H9 (cell line): ENCODE measurements at regions not wholly inside any gene's neighbourhood (a gene's known extent, or its start where the extent isn't known, plus 50 kb on each side); places are given as distances from the start of the nearest gene placed in this dataset.

ENCODE experiments used
- DNase-seq: peaks from one replicate; pipeline ENCODE4 v3.0.0-alpha.2; 2017
- H2AFZ ChIP-seq: one replicate; pipeline ENCODE4 v1.6.1; 2013; ENCODE audit warnings: mild to moderate bottlenecking, low read length, control low read depth, moderate library complexity
- H2AK5ac ChIP-seq: 2 replicates; pipeline ENCODE4 v1.6.1; 2013; ENCODE audit warnings: low read length, control low read depth, mixed read lengths; ENCODE audit not compliant: insufficient read length
- H2BK120ac ChIP-seq: one replicate; pipeline ENCODE4 v1.6.1; 2013; ENCODE audit warnings: low read depth, mild to moderate bottlenecking, low read length, control low read depth, inconsistent platforms; ENCODE audit not compliant: poor library complexity, severe bottlenecking
- H2BK12ac ChIP-seq: 2 replicates; pipeline ENCODE4 v1.6.1; 2013; ENCODE audit warnings: low read length, control low read depth, mixed read lengths, low read depth; ENCODE audit not compliant: insufficient read length
- H2BK15ac ChIP-seq: 2 replicates; pipeline ENCODE4 v1.6.1; 2013; ENCODE audit warnings: low read depth, low read length, control low read depth
- H2BK20ac ChIP-seq: one replicate; pipeline ENCODE4 v1.6.1; 2013; ENCODE audit warnings: low read depth, mild to moderate bottlenecking, low read length, control low read depth, inconsistent platforms; ENCODE audit not compliant: poor library complexity, severe bottlenecking
- H2BK5ac ChIP-seq: 2 replicates; pipeline ENCODE4 v1.6.1; 2013; ENCODE audit warnings: low read length, control low read depth, mixed read lengths; ENCODE audit not compliant: insufficient read length
- H3K14ac ChIP-seq: 2 replicates; pipeline ENCODE4 v1.6.1; 2013; ENCODE audit warnings: low read length, control low read depth; ENCODE audit not compliant: insufficient read depth
- H3K18ac ChIP-seq: 2 replicates; pipeline ENCODE4 v1.6.1; 2013; ENCODE audit warnings: low read depth, mild to moderate bottlenecking, mixed read lengths, low read length, control low read depth; ENCODE audit not compliant: insufficient read length
- H3K23ac ChIP-seq: 2 replicates; pipeline ENCODE4 v1.6.1; 2013; ENCODE audit warnings: low read length, control low read depth, mixed read lengths, low read depth; ENCODE audit not compliant: insufficient read length
- H3K23me2 ChIP-seq: 2 replicates; pipeline ENCODE4 v1.6.1; 2013; ENCODE audit warnings: low read depth, mild to moderate bottlenecking, mixed read lengths, low read length, control low read depth; ENCODE audit not compliant: insufficient read length, poor library complexity, severe bottlenecking
- H3K27ac ChIP-seq: 2 replicates; pipeline ENCODE4 v1.5.1; 2013; ENCODE audit warnings: low read length, control low read depth, mixed read lengths, low read depth; ENCODE audit not compliant: insufficient read length
- H3K27me3 ChIP-seq: 2 replicates; pipeline ENCODE4 v1.6.1; 2013; ENCODE audit warnings: low read length, control low read depth, inconsistent platforms; ENCODE audit not compliant: insufficient read depth
- H3K4ac ChIP-seq: 2 replicates; pipeline ENCODE4 v1.6.1; 2013; ENCODE audit warnings: low read depth, mild to moderate bottlenecking, control low read depth, inconsistent platforms, low read length, moderate library complexity
- H3K4me1 ChIP-seq: 2 replicates; pipeline ENCODE4 v1.6.1; 2013; ENCODE audit warnings: low read length, control low read depth, inconsistent platforms; ENCODE audit not compliant: insufficient read depth
- H3K4me2 ChIP-seq: 2 replicates; pipeline ENCODE4 v1.6.1; 2013; ENCODE audit warnings: low read length, control low read depth, mixed read lengths; ENCODE audit not compliant: insufficient read length, insufficient read depth
- H3K56ac ChIP-seq: 2 replicates; pipeline ENCODE4 v1.6.1; 2013; ENCODE audit warnings: low read depth, mild to moderate bottlenecking, mixed read lengths, low read length, control low read depth; ENCODE audit not compliant: insufficient read length
- H3K79me1 ChIP-seq: 2 replicates; pipeline ENCODE4 v1.6.1; 2013; ENCODE audit warnings: low read depth, mild to moderate bottlenecking, moderate library complexity, low read length, control low read depth, inconsistent platforms; ENCODE audit not compliant: insufficient read depth, poor library complexity, severe bottlenecking
- H3K79me2 ChIP-seq: 2 replicates; pipeline ENCODE4 v1.6.1; 2013; ENCODE audit warnings: low read length, control low read depth, inconsistent platforms; ENCODE audit not compliant: insufficient read depth
- H3K9ac ChIP-seq: 2 replicates; pipeline ENCODE4 v1.6.1; 2013; ENCODE audit warnings: low read length, control low read depth, mixed read lengths; ENCODE audit not compliant: insufficient read length; ENCODE audit errors: extremely low read depth
- H3K9me3 ChIP-seq: one replicate; pipeline ENCODE4 v1.6.1; 2013; ENCODE audit warnings: low read depth, low read length, inconsistent platforms; ENCODE audit not compliant: control insufficient read depth
- H3T11ph ChIP-seq: one replicate; pipeline ENCODE4 v1.6.1; 2013; ENCODE audit warnings: mild to moderate bottlenecking, low read length, control low read depth, inconsistent platforms
- H4K20me1 ChIP-seq: one replicate; pipeline ENCODE4 v1.6.1; 2013; ENCODE audit not compliant: control insufficient read depth, insufficient read length, insufficient read depth
- H4K5ac ChIP-seq: 2 replicates; pipeline ENCODE4 v1.6.1; 2013; ENCODE audit warnings: low read depth, mild to moderate bottlenecking, mixed read lengths, low read length, control low read depth; ENCODE audit not compliant: insufficient read length
- H4K8ac ChIP-seq: replicated peaks from 2 replicates; pipeline ENCODE4 v1.6.1; 2013; ENCODE audit warnings: low read length, control low read depth, mixed read lengths, low read depth; ENCODE audit not compliant: insufficient read length
- H4K91ac ChIP-seq: 2 replicates; pipeline ENCODE4 v1.6.1; 2013; ENCODE audit warnings: low read depth, mild to moderate bottlenecking, moderate library complexity, mixed read lengths, low read length, control low read depth; ENCODE audit not compliant: insufficient read length
- H3K27ac Mint-ChIP-seq, 3 experiments: 2 replicates in 2 of 3; 3 replicates in 1 of 3; pipeline ENCODE4 v1.8.0; 2020 to 2021; ENCODE audit warnings: mixed read lengths in 3 of 3, mild to moderate bottlenecking in 1 of 3, moderate library complexity in 1 of 3
- H3K27me3 Mint-ChIP-seq: 2 replicates; pipeline ENCODE4 v1.8.0; 2021; ENCODE audit warnings: low read depth, mild to moderate bottlenecking, moderate library complexity, mixed read lengths
- H3K36me3 Mint-ChIP-seq, 3 experiments: 2 replicates in 2 of 3; 3 replicates in 1 of 3; pipeline ENCODE4 v1.8.0; 2020 to 2021; ENCODE audit warnings: low read depth in 3 of 3, mixed read lengths in 3 of 3; ENCODE audit not compliant: insufficient read depth in 1 of 3
- H3K4me1 Mint-ChIP-seq, 2 experiments: 2 replicates each; pipeline ENCODE4 v1.8.0; 2020; ENCODE audit warnings: mixed read lengths in 2 of 2
- H3K4me3 Mint-ChIP-seq, 2 experiments: 2 replicates in 1 of 2; 3 replicates in 1 of 2; pipeline ENCODE4 v1.8.0; 2020 to 2021; ENCODE audit warnings: mild to moderate bottlenecking in 2 of 2, mixed read lengths in 2 of 2, moderate library complexity in 1 of 2
- H3K9me3 Mint-ChIP-seq, 2 experiments: 2 replicates in 1 of 2; 3 replicates in 1 of 2; pipeline ENCODE4 v1.8.0; 2020; ENCODE audit warnings: mild to moderate bottlenecking in 2 of 2, mixed read lengths in 2 of 2, moderate library complexity in 1 of 2
- WGBS: extraction: QIAGEN DNeasy Blood & Tissue Kit; methylation state at CpG from one replicate; pipeline ENCODE4 v1.1.7; 2013; ENCODE audit warnings: missing lambda C conversion rate, low lambda C conversion rate, mixed read lengths; ENCODE audit not compliant: insufficient read length; ENCODE audit errors: extremely low coverage; 5-methylcytosine and 5-hydroxymethylcytosine counted together
- TF ChIP-seq, protein P1 (sequence below): fragments of 200-600 bp; sonication (generic); conservative IDR thresholded peaks from 3 replicates; pipeline ENCODE4 v1.8.0; 2021; ENCODE audit warnings: antibody characterized with exemption, mild to moderate bottlenecking

- no peak overlapping the region for H3T11ph ChIP-seq
- TF ChIP-seq, protein P1, sequence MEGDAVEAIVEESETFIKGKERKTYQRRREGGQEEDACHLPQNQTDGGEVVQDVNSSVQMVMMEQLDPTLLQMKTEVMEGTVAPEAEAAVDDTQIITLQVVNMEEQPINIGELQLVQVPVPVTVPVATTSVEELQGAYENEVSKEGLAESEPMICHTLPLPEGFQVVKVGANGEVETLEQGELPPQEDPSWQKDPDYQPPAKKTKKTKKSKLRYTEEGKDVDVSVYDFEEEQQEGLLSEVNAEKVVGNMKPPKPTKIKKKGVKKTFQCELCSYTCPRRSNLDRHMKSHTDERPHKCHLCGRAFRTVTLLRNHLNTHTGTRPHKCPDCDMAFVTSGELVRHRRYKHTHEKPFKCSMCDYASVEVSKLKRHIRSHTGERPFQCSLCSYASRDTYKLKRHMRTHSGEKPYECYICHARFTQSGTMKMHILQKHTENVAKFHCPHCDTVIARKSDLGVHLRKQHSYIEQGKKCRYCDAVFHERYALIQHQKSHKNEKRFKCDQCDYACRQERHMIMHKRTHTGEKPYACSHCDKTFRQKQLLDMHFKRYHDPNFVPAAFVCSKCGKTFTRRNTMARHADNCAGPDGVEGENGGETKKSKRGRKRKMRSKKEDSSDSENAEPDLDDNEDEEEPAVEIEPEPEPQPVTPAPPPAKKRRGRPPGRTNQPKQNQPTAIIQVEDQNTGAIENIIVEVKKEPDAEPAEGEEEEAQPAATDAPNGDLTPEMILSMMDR, result no peak
- peaks cover 7 to 12% of the 10 kb centered on the region in 2 experiments for H3K9me3 Mint-ChIP-seq
- no peaks in the 10 kb centered on the region for H3K4me1 ChIP-seq
- no peak overlapping the region for H3K14ac ChIP-seq
- no peak overlapping the region for H3K4me3 Mint-ChIP-seq
- H4K8ac ChIP-seq, result no peak overlapping the region
- no peak overlapping the region for H2BK12ac ChIP-seq
- peaks cover 0 to 13% (median 7%) of the 10 kb centered on the region in 3 experiments; a peak in 5 of 7 replicates for H3K36me3 Mint-ChIP-seq
- no peaks in the 10 kb centered on the region; the same call in 1 of the 2 replicates for H3K27me3 Mint-ChIP-seq
- no peak overlapping the region for H3K27ac ChIP-seq
- H2BK120ac ChIP-seq, result no peak overlapping the region
- H3K27me3 ChIP-seq, result no peaks in the 10 kb centered on the region
- H2AFZ ChIP-seq, result no peak overlapping the region
- no peak overlapping the region for H4K5ac ChIP-seq
- H3K9me3 ChIP-seq, result peaks cover 4% of the 10 kb centered on the region
- H3K23ac ChIP-seq, result no peak overlapping the region
- no peak overlapping the region for H3K4me2 ChIP-seq
- no peak overlapping the region for H2AK5ac ChIP-seq
- WGBS, result no CpG with 5 or more reads among the region's 6 CpGs
- H2BK20ac ChIP-seq, result no peak overlapping the region
- no peak for DNase-seq
- no peaks in the 10 kb centered on the region for H3K23me2 ChIP-seq
- no peaks in the 10 kb centered on the region for H3K79me2 ChIP-seq
- H3K56ac ChIP-seq, result no peak overlapping the region
- no peak overlapping the region for H4K91ac ChIP-seq
- no peak overlapping the region for H3K9ac ChIP-seq
- no peaks in the 10 kb centered on the region for H3K79me1 ChIP-seq
- no peaks in the 10 kb centered on the region for H3K4me1 Mint-ChIP-seq
- no peak overlapping the region for H3K4ac ChIP-seq
- H3K18ac ChIP-seq, result no peak overlapping the region
- H2BK15ac ChIP-seq, result no peak overlapping the region
- H2BK5ac ChIP-seq, result no peak overlapping the region
- no peak overlapping the region; a peak in 1 of 7 replicates for H3K27ac Mint-ChIP-seq
- H4K20me1 ChIP-seq, result no peaks in the 10 kb centered on the region
These were observed 814.2 kb downstream of the PDHA2 start for GRCh38 chr4:96654045-96654444.
